GM23338 (cell line): ENCODE measurements at regions not wholly inside any gene's neighbourhood (a gene's known extent, or its start where the extent isn't known, plus 50 kb on each side); places are given as distances from the start of the nearest gene placed in this dataset.

Experiments used
- ATAC-seq: fragments of 200-7000 bp; cut with Tn5 transposase; 3 replicates; pipeline ENCODE4 v1.9.1; 2020
- DNase-seq: peaks from one replicate; pipeline ENCODE4 v3.0.0-alpha.2; 2015; ENCODE audit warnings: low spot score
- H2AFZ ChIP-seq: fragments of 200-600 bp; sonication (generic); 2 replicates; pipeline ENCODE4 v1.8.0; 2016; ENCODE audit warnings: antibody characterized with exemption, mild to moderate bottlenecking, moderate library complexity
- H3F3A ChIP-seq: fragments of 200-600 bp; sonication (generic); replicated peaks from 2 replicates; pipeline ENCODE4 v1.8.0; 2017; ENCODE audit warnings: antibody characterized with exemption, mixed run types, low read depth
- H3K27ac ChIP-seq: fragments of 200-600 bp; sonication (generic); 2 replicates; pipeline ENCODE4 v1.6.1; 2016; ENCODE audit warnings: low read depth
- H3K27me3 ChIP-seq: fragments of 200-600 bp; sonication (generic); 2 replicates; pipeline ENCODE4 v1.8.0; 2016; ENCODE audit warnings: mild to moderate bottlenecking, mixed run types, moderate library complexity; ENCODE audit not compliant: insufficient read depth
- H3K36me3 ChIP-seq: fragments of 200-600 bp; sonication (generic); 2 replicates; pipeline ENCODE4 v1.8.0; 2016; ENCODE audit warnings: mild to moderate bottlenecking; ENCODE audit not compliant: insufficient read depth
- H3K4me1 ChIP-seq: fragments of 200-600 bp; sonication (generic); 2 replicates; pipeline ENCODE4 v1.8.0; 2016; ENCODE audit warnings: mild to moderate bottlenecking, moderate library complexity; ENCODE audit not compliant: insufficient read depth
- H3K4me2 ChIP-seq: fragments of 200-600 bp; sonication (generic); 2 replicates; pipeline ENCODE4 v1.7.1; 2017; ENCODE audit warnings: mixed run types
- H3K4me3 ChIP-seq: fragments of 200-600 bp; sonication (generic); 2 replicates; pipeline ENCODE4 v1.6.1; 2016; ENCODE audit warnings: mixed run types
- H3K79me2 ChIP-seq: fragments of 200-600 bp; sonication (generic); replicated peaks from 2 replicates; pipeline ENCODE4 v1.8.0; 2017; ENCODE audit warnings: mild to moderate bottlenecking; ENCODE audit not compliant: insufficient read depth
- H3K9me2 ChIP-seq: fragments of 200-600 bp; sonication (generic); 2 replicates; pipeline ENCODE4 v1.8.0; 2017; ENCODE audit not compliant: insufficient read depth
- H4K20me1 ChIP-seq: fragments of 200-600 bp; sonication (generic); replicated peaks from 2 replicates; pipeline ENCODE4 v1.8.0; 2017; ENCODE audit warnings: mild to moderate bottlenecking; ENCODE audit not compliant: insufficient read depth
- H3K27ac Mint-ChIP-seq: 2 replicates; pipeline ENCODE4 v1.8.0; 2020; ENCODE audit warnings: inconsistent platforms, mild to moderate bottlenecking, moderate library complexity, mixed read lengths
- H3K27me3 Mint-ChIP-seq: 3 replicates; pipeline ENCODE4 v1.8.0; 2022; ENCODE audit warnings: low read depth, mild to moderate bottlenecking, moderate library complexity, mixed read lengths, inconsistent platforms; ENCODE audit not compliant: insufficient read depth, poor library complexity
- H3K36me3 Mint-ChIP-seq: 3 replicates; pipeline ENCODE4 v1.8.0; 2021; ENCODE audit warnings: low read depth, mild to moderate bottlenecking, inconsistent platforms, moderate library complexity, mixed read lengths
- H3K4me1 Mint-ChIP-seq: 3 replicates; pipeline ENCODE4 v1.8.0; 2020; ENCODE audit warnings: mild to moderate bottlenecking, inconsistent platforms, mixed read lengths
- H3K4me3 Mint-ChIP-seq: 3 replicates; pipeline ENCODE4 v1.8.0; 2021; ENCODE audit warnings: moderate library complexity, mild to moderate bottlenecking, inconsistent platforms, mixed read lengths
- H3K9me3 Mint-ChIP-seq: 3 replicates; pipeline ENCODE4 v1.8.0; 2020; ENCODE audit warnings: moderate library complexity, mild to moderate bottlenecking, inconsistent platforms, mixed read lengths
- CREB1 ChIP-seq: fragments of 250-450 bp; sonication (Bioruptor Pico); IDR thresholded peaks from 2 replicates; pipeline ENCODE4 v1.5.0; 2020; ENCODE audit warnings: low read depth, mild to moderate bottlenecking, moderate library complexity
- EZH2 ChIP-seq: fragments of 200-600 bp; sonication (generic); IDR thresholded peaks from one replicate; pipeline ENCODE4 v1.8.0; 2017; ENCODE audit warnings: antibody characterized with exemption, mild to moderate bottlenecking, low read depth; ENCODE audit not compliant: unreplicated experiment
- EZH2phosphoT487 ChIP-seq: fragments of 200-600 bp; sonication (generic); IDR thresholded peaks from one replicate; pipeline ENCODE4 v1.8.1; 2018; ENCODE audit warnings: antibody characterized with exemption; ENCODE audit not compliant: unreplicated experiment
- JUNB ChIP-seq: IDR thresholded peaks from one replicate; pipeline ENCODE4 v1.6.1; 2016; ENCODE audit warnings: antibody characterized with exemption; ENCODE audit not compliant: unreplicated experiment
- NANOG ChIP-seq: IDR thresholded peaks from 2 replicates; pipeline ENCODE4 v1.6.1; 2016; ENCODE audit warnings: antibody characterized with exemption, borderline replicate concordance
- STAT1 ChIP-seq: IDR thresholded peaks from one replicate; pipeline ENCODE4 v1.6.1; 2016; ENCODE audit warnings: antibody characterized with exemption; ENCODE audit not compliant: unreplicated experiment
- ZNF114 ChIP-seq: fragments of 250-450 bp; sonication (Bioruptor Pico); IDR thresholded peaks from 2 replicates; pipeline ENCODE4 v1.5.0; 2020; ENCODE audit warnings: mild to moderate bottlenecking, moderate library complexity
- ZNF331 ChIP-seq: fragments of 250-450 bp; sonication (Bioruptor Pico); IDR thresholded peaks from 2 replicates; pipeline ENCODE4 v1.5.0; 2020; ENCODE audit warnings: low read depth, mild to moderate bottlenecking, moderate library complexity
- TF ChIP-seq, protein P1 (sequence below): IDR thresholded peaks from 2 replicates; pipeline ENCODE4 v1.6.1; 2016; ENCODE audit warnings: antibody characterized with exemption
- TF ChIP-seq, protein P2 (sequence below): IDR thresholded peaks from one replicate; pipeline ENCODE4 v1.6.1; 2018; ENCODE audit warnings: antibody characterized with exemption; ENCODE audit not compliant: unreplicated experiment
- TF ChIP-seq, protein P3 (sequence below): fragments of 250-450 bp; sonication (Bioruptor Pico); IDR thresholded peaks from 2 replicates; pipeline ENCODE4 v1.5.0; 2020; ENCODE audit warnings: mild to moderate bottlenecking, moderate library complexity

DNA sequence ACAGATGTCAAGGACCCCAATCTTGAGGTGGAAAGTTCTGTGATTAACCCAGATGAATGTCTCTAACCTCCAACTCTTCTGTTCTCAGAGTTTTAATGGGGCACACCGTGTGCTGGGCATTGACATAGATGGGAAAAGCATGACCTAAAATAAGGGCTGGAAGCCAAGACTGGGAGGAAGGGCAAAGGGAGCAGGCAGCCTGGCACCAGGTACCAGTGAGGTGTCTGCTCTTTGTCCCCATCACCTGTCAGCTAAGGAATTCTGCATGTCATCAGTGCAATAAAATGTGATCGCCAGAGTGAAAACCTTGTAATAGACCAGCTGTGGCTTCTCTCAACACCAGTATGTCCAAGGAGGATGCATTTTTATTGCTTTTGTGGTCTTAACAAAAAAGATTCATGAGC, 143.5 kb upstream of the TPM1 start (continued):
- TF ChIP-seq EZH2phosphoT487 (no peak), STAT1 (no peak), ZNF331 (CRISPR knock-in tag) (no peak), NANOG (no peak), CREB1 (CRISPR knock-in tag) (no peak), JUNB (no peak)
- TF ChIP-seq, protein P1, sequence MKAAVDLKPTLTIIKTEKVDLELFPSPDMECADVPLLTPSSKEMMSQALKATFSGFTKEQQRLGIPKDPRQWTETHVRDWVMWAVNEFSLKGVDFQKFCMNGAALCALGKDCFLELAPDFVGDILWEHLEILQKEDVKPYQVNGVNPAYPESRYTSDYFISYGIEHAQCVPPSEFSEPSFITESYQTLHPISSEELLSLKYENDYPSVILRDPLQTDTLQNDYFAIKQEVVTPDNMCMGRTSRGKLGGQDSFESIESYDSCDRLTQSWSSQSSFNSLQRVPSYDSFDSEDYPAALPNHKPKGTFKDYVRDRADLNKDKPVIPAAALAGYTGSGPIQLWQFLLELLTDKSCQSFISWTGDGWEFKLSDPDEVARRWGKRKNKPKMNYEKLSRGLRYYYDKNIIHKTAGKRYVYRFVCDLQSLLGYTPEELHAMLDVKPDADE = no peak
- TF ChIP-seq, protein P2, sequence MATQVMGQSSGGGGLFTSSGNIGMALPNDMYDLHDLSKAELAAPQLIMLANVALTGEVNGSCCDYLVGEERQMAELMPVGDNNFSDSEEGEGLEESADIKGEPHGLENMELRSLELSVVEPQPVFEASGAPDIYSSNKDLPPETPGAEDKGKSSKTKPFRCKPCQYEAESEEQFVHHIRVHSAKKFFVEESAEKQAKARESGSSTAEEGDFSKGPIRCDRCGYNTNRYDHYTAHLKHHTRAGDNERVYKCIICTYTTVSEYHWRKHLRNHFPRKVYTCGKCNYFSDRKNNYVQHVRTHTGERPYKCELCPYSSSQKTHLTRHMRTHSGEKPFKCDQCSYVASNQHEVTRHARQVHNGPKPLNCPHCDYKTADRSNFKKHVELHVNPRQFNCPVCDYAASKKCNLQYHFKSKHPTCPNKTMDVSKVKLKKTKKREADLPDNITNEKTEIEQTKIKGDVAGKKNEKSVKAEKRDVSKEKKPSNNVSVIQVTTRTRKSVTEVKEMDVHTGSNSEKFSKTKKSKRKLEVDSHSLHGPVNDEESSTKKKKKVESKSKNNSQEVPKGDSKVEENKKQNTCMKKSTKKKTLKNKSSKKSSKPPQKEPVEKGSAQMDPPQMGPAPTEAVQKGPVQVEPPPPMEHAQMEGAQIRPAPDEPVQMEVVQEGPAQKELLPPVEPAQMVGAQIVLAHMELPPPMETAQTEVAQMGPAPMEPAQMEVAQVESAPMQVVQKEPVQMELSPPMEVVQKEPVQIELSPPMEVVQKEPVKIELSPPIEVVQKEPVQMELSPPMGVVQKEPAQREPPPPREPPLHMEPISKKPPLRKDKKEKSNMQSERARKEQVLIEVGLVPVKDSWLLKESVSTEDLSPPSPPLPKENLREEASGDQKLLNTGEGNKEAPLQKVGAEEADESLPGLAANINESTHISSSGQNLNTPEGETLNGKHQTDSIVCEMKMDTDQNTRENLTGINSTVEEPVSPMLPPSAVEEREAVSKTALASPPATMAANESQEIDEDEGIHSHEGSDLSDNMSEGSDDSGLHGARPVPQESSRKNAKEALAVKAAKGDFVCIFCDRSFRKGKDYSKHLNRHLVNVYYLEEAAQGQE = no peak

DNA sequence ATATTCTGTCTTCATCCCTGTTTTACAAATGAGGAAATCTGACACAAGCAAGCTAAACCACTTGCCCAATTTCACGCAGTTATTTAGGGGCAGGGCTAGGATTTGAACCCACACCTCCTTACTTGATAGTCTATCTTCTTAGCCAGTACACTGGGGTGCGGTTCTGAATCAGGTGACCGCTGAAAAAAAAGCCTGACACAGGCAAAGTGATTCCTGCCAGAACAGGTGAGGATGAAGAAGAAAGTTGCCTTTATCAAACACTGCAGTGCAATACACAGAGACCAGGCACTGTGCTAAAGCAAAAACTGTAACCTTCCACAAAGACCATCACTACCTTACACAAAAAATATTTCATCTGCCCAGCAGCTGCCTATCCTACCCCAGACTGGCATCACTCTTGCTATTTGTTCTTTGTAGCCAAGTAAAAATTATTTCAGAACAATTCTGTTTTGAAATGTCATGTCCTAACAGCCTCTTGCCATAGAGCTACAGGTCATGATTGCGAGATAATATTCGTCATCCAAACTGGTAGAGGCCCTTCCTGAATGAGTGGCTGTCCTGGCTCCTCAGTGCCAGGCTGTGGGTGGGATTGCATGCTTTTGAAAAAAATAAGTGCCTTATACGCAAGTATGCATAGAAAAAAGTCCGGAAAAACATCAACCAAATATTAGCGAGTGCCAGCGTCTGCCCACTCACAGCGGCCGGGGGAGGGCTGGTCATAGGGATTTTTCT, 142.3 kb upstream of the TPM1 start:
- Histone ChIP-seq H3K27ac (no peak overlapping the region), H3K36me3 (no peaks in the 10 kb centered on the region), H3K4me1 (peaks cover 35% of the 10 kb centered on the region), H3F3A (no peaks in the 10 kb centered on the region), H3K4me3 (no peak overlapping the region), H3K9me2 (no peaks in the 10 kb centered on the region), H3K27me3 (no peaks in the 10 kb centered on the region), H3K4me2 (no peak overlapping the region), H2AFZ (no peak overlapping the region), H3K79me2 (no peaks in the 10 kb centered on the region), H4K20me1 (no peaks in the 10 kb centered on the region)
- ATAC-seq = no peak
- no peak for DNase-seq
- Mint-ChIP-seq H3K9me3 (no peaks in the 10 kb centered on the region; the same call in 2 of the 3 replicates), H3K4me1 (peaks cover 55% of the 10 kb centered on the region), H3K4me3 (no peak overlapping the region), H3K36me3 (no peaks in the 10 kb centered on the region), H3K27ac (no peak overlapping the region), H3K27me3 (peaks cover 7% of the 10 kb centered on the region)
- TF ChIP-seq EZH2 (no peak), ZNF114 (no peak)
- TF ChIP-seq, protein P2 = no peak
- TF ChIP-seq, protein P3, sequence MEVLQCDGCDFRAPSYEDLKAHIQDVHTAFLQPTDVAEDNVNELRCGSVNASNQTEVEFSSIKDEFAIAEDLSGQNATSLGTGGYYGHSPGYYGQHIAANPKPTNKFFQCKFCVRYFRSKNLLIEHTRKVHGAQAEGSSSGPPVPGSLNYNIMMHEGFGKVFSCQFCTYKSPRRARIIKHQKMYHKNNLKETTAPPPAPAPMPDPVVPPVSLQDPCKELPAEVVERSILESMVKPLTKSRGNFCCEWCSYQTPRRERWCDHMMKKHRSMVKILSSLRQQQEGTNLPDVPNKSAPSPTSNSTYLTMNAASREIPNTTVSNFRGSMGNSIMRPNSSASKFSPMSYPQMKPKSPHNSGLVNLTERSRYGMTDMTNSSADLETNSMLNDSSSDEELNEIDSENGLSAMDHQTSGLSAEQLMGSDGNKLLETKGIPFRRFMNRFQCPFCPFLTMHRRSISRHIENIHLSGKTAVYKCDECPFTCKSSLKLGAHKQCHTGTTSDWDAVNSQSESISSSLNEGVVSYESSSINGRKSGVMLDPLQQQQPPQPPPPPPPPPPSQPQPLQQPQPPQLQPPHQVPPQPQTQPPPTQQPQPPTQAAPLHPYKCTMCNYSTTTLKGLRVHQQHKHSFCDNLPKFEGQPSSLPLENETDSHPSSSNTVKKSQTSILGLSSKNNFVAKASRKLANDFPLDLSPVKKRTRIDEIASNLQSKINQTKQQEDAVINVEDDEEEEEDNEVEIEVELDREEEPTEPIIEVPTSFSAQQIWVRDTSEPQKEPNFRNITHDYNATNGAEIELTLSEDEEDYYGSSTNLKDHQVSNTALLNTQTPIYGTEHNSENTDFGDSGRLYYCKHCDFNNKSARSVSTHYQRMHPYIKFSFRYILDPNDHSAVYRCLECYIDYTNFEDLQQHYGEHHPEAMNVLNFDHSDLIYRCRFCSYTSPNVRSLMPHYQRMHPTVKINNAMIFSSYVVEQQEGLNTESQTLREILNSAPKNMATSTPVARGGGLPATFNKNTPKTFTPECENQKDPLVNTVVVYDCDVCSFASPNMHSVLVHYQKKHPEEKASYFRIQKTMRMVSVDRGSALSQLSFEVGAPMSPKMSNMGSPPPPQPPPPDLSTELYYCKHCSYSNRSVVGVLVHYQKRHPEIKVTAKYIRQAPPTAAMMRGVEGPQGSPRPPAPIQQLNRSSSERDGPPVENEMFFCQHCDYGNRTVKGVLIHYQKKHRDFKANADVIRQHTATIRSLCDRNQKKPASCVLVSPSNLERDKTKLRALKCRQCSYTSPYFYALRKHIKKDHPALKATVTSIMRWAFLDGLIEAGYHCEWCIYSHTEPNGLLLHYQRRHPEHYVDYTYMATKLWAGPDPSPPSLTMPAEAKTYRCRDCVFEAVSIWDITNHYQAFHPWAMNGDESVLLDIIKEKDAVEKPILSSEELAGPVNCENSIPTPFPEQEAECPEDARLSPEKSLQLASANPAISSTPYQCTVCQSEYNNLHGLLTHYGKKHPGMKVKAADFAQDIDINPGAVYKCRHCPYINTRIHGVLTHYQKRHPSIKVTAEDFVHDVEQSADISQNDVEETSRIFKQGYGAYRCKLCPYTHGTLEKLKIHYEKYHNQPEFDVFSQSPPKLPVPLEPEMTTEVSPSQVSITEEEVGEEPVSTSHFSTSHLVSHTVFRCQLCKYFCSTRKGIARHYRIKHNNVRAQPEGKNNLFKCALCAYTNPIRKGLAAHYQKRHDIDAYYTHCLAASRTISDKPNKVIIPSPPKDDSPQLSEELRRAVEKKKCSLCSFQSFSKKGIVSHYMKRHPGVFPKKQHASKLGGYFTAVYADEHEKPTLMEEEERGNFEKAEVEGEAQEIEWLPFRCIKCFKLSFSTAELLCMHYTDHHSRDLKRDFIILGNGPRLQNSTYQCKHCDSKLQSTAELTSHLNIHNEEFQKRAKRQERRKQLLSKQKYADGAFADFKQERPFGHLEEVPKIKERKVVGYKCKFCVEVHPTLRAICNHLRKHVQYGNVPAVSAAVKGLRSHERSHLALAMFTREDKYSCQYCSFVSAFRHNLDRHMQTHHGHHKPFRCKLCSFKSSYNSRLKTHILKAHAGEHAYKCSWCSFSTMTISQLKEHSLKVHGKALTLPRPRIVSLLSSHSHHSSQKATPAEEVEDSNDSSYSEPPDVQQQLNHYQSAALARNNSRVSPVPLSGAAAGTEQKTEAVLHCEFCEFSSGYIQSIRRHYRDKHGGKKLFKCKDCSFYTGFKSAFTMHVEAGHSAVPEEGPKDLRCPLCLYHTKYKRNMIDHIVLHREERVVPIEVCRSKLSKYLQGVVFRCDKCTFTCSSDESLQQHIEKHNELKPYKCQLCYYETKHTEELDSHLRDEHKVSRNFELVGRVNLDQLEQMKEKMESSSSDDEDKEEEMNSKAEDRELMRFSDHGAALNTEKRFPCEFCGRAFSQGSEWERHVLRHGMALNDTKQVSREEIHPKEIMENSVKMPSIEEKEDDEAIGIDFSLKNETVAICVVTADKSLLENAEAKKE = no peak
